GM19395 (cell line): ENCODE measurements at regions not wholly inside any gene's neighbourhood (a gene's known extent, or its start where the extent isn't known, plus 50 kb on each side); places are given as distances from the start of the nearest gene placed in this dataset.

Experiments used
- ATAC-seq: cut with Tn5 transposase; IDR thresholded peaks from one replicate; pipeline ENCODE4 v1.9.1; 2021; ENCODE audit warnings: mild to moderate bottlenecking, moderate library complexity; ENCODE audit not compliant: unreplicated experiment

- ATAC-seq: no peak
Measured at GRCh38 chr9:107731115-107731762, 241.7 kb upstream of the KLF4 start.

DNA sequence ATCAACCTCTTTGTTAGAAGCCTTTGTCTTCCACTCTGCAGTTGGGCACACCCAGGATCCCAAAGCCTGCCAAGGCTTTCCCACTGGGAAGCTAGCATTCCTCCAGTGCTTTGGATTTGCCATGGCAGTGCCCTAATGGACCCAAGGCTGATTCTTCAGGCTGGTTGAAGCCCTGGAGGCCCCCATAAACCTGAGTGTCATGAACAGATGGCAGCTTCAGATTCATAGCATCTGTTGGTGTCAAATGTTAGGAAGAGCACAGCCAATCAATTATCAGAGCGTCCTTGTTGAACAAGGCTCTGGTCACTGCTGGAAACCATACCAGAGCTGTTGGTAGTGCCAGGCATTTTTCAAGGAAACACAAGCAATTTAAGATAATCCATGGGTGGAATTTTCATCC, 241.1 kb upstream of the KLF4 start:
- no peak for ATAC-seq

DNA sequence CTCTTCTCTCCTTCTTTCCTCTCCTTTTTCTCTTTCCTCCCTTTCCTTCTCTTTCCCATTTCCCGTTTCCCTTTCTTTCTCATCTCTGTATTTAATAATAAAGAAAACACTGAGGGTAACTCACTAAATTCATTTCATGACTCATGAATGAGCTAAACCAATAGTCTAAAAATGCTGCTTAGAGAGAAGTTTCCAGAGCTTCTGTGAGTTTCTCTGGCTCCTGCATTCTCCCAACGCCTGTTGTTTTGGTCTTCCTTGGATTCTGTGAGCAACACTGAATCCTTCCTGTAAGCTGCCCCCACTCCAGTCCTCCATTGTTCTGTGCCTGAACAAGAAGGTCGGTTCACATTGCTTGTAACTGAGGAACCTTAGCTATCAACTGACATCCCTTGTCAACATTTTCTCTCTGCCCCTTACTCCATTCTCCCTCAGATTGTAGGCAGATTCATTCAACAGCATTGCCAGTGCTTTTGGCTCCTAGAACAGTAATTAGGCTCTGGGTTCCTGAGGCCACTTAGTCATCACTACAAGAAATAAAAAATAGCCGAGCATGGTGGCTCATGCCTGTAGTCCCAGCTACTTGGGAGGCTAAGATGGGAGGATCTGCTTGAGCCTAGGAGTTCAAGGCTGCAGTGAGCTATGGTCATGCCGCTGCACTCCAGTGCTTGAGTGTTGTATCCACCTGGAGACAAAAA, 237.7 kb upstream of the KLF4 start:
- ATAC-seq: no peak

GRCh38 chr9:107723015-107723414, 233.4 kb upstream of the KLF4 start:
- ATAC-seq: no peak

GRCh38 chr9:107721705-107722245, 232.2 kb upstream of the KLF4 start:
- no peak for ATAC-seq

DNA sequence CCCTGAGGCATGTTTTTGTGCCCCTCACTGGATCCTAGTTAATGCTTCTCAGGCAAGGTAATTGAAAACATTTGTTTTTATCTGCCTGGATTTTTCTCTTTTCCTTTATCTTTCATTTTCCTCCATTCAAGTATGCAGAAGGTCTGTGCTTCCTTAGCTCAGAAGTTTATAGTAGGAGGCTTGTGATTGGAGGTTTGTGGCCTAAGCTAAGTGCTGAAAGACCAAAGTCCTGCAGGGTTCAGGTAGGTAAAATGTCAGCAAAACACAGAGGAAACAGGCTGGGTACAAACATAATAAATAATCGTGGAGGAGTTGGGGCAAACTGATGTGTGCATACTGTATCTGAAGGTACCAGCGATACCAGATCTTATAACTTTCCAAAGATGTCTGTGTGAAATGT, 230.9 kb upstream of the KLF4 start:
- no peak for ATAC-seq

DNA sequence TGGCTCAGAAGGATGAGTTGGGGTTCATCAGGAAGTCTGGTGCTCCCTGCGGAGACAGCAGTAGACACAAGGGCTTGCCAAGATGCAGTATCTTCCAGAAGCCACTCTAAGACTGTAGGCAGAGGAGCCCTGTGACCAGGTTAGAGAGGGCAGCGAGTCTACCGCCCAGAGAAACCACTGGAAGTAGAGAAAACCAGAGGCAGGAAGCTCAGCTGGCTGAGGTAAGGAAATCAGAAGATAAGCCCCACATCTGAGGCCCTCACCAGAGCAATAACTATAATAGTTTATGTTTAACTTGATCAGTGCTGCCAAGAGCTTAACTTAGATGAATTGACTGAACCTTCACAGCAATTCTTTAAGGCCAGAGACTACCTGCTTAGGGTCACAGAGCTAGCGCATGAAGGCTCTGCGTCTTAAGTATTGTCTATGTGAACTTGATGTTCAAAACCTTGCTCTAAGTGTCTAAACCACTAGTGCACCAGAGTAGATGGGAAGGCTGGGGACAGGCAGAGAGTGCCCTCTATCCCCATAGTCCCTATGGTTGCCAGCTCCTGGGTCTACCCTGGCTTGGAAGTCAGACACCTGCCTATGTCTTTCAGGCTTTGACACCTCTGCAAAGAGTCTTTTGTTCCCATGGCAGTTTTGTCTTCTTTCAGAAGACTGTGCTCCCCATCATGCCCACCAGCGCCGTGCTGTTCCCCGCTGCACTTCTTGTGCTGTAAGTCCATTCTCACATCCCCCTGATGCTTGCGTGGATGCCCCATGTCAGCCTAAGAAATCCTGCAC, 228.2 kb upstream of the KLF4 start:
- no peak for ATAC-seq

DNA sequence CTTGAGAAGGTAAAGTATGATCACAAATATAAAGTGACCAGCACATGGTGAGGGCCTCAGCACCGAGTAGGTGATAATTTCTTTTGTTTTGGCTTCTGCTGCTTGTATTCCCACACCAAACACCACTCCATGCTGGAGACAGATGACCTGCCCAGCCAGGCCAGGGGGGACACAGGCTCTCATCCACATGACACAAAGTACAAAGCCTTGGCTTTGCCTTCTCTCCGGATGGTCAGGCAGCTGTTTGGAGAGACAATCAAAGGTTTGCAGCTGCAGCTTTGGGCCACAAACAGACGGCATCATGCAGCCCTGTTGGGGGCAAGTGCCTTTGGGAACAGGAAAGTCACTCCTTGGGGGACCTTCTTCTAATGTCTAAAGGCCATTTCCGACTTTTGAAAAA, 226.2 kb upstream of the KLF4 start:
- no peak for ATAC-seq

GRCh38 chr9:107713470-107713869, 223.9 kb upstream of the KLF4 start:
- no peak for ATAC-seq

DNA sequence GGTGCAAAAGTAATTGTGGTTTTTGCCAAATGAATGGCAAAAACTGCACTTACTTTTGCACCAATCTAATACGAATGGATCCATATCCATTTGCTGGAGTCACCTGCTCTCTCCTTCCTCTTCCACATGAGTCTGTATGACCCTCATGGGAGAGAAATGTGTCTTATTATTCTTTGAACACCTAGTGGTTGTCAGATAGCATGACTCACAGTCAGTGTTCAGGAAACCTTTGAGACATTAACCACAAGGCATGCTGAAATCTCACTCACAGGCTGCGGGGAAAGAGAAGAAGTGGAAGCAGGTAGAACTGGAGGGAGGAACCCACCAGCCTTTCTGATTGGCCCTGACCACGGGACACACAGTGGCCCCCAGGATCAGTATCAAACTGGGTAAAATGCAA, 222.8 kb upstream of the KLF4 start:
- ATAC-seq: no peak

DNA sequence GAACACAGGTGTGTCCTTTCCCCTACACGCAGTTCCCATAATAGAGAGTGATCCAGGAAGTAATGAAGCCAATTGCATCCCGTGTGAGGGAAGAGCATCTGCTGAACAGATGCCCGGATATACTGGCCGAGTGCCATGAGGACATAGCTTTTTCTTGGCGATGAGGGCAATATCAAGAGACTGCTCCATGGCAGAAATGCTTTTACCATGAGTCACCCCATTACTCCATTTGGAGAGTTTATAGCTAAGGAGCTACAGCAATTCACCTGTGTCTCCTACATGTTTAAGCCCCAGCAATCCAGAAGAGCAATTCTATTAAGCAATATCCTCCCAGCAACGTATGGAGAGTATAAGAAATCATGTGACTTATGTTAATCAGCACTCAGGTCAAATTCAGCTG, 222.0 kb upstream of the KLF4 start:
- ATAC-seq: no peak

DNA sequence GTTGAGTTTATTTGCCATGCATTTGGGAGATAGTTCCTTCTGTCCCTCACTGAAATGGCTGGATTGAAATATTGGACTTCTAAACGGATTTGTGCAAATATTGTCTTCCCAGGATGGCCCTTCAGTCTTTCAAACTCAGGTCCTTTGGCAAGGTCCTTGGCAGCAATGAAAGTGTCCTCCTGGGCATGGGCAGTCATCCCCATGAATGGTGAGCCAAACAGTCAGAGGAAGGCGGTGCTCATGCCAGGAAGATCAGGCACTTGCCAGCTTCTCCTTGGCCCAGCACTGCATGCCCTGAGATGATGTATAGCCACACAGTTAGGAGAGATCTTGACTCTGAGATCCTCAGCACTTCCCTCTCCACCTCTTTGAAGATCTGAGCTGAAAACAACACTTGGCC, 221.4 kb upstream of the KLF4 start:
- ATAC-seq: no peak

- ATAC-seq: no peak
Measured at GRCh38 chr9:107710546-107710945, 221.0 kb upstream of the KLF4 start.

DNA sequence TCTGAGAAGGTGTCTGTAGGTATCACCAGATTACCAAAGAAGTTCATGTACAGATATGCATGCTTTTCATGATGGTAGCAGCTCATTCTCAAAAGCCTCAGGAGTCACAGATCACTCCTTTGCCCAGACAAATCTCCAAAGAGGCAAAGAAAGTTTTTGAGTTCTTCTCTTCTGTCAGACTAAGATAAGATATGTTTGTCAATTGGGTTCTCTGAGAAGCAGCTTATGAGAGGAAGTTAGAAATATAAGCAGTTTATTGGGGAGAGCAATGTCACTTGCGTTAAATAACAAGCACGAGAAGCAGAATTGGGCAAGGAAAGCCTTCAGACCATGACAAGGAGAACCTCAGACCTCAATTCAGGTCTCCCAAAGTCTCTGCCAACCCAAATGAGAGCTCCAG, 219.2 kb upstream of the KLF4 start:
- ATAC-seq: no peak

DNA sequence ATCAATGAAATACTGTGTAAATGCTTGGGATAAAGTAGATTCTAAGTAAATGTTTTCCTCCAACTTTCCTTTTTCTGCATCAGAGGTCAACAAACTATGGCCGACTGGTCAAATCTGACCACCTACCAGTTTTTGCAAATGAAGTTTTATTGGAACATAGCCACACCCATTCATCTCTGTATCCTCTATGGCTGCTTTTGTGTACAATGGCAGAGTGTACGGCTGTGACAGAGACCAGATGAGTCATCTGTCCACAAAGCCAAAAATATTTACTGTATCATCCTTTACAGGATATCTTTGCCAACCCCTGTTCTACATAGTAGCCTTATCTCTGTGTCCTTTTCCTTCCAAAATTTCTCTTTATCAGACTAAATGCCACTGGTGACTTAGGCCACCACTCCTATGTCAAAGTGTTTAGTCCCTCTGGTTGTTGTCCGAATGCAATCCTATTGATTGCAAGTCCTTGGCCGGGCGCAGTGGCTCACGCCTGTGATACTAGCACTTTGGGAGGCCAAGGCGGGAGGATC, 218.4 kb upstream of the KLF4 start:
- ATAC-seq: no peak

DNA sequence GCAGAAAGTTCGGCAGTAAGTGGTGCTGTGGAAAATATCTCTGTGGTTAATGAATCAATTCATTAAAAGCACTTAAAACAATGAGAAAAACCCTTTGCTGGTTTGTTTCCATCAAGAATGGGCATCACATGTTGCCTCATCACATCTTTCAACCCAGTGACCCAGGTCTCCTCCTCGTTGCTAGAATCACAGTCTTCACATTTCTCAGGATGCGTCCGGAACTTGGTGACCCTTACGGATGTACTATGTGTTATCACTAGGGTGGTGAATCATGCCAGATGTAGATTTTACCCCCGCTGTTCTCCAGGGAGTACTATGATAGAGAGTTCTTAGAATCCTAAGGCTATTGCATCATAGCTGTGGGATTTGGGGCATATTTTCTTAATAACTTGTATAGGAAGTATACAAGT, 217.9 kb upstream of the KLF4 start:
- no peak for ATAC-seq

DNA sequence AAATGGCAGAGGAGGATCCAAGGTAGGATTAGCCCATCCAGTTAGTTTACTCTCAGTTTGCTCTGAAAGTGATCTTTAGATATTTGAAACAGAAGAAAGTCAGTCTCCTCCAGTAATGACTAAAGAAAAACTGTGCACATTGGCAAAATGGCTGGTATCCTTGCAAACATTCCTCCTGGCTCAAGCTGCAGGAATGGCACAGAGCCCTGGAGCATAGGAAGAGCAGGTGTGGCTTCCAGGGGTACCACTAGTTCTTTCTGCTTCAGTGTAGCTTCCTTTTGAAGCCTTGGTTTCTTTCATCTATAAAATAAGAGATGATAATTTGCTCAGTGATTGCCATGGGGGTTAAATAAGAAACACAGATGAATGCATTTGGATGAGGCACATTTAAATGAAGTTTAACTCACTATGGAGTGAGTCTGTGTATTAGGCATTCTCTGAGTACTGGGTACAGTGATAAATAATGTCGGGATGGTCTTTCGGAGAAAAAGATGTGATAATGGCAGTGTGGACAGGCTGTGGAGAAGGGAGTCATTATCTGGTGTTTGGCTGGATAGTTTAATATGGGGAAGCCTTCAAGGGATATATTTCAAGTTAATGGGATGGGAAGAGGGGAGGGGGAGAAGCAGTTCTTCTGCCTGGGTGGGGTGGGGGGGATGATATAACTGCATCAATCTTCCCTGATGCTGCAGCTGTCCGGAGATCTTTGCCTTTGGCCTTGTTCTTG, 217.3 kb upstream of the KLF4 start:
- no peak for ATAC-seq

DNA sequence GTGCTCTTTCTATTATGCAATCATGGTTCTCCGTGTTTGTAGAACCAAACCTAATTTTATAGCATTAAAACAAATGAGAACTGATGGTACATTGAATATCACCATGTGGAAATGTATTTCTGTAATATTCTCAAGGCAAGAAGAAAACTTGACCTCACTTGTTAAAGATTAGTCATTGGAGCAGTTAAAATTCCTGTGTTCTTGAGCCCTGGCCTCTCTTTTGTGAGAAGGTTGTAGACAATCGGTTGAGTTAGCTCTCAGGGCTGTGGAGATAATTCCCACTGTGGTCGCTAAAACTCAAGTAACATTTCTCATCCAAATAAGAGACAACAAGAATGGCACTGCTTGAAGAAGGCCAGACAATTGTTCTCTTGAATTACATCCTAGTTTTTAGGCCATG, 216.0 kb upstream of the KLF4 start:
- no peak for ATAC-seq

DNA sequence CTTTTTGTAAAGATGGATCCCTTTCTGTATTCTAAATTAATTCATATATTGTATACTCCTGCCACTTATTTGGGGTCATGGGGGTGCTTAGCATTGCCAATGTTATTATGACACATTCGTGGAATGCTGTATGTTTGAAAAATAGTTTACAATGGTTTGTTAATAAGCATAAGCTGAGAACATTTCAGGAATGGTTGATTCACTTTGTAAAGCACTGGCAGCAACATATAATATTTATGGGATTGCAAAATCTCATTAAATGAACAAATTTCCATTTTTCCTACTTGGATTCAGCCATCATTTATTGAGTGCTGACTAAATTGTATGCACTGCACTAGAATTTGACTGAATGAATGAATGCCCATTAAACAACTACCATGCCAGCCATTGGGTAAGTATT, 215.2 kb upstream of the KLF4 start:
- ATAC-seq: no peak

- no peak for ATAC-seq
Measured at GRCh38 chr9:107703651-107704050, 214.1 kb upstream of the KLF4 start.

DNA sequence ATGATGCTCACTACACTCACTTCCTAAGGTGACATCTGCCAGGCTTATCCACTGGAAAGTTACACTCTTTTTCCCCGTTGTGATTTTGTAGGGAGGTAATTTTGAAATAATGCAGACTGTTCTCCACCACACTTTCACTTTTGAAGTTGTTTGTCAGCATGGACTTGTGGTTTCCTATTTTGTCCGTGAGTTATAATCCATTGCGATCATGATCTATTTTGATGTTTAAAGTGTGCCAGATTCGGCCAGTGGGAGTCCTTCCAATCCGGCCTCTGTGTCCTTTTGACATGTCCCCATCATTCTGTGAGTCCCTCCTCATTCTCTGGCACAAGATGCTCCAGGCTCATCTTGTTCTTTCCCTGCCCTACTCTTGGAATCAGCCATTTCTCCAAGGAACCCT, 211.3 kb upstream of the KLF4 start:
- ATAC-seq: no peak
